SU-DHL-6 (cell line): ENCODE measurements at regions not wholly inside any gene's neighbourhood (a gene's known extent, or its start where the extent isn't known, plus 50 kb on each side); places are given as distances from the start of the nearest gene placed in this dataset.

Experiments
- H2AFZ ChIP-seq: fragments of 200-600 bp; sonication (generic); 2 replicates; pipeline ENCODE4 v1.6.1; 2014; ENCODE audit warnings: low read depth, mild to moderate bottlenecking, moderate library complexity, mixed read lengths, antibody characterized with exemption, low read length; ENCODE audit not compliant: severe bottlenecking
- H3F3A ChIP-seq: fragments of 200-600 bp; shearing (Covaris generic); 2 replicates; pipeline ENCODE4 v1.6.0; 2016; ENCODE audit warnings: antibody characterized with exemption, mild to moderate bottlenecking; ENCODE audit not compliant: insufficient read depth
- H3K27ac ChIP-seq: fragments of 200-600 bp; sonication (generic); 2 replicates; pipeline ENCODE4 v1.5.1; 2016; ENCODE audit warnings: low read depth, mild to moderate bottlenecking, low read length, moderate library complexity, mixed read lengths
- H3K27me3 ChIP-seq: fragments of 200-600 bp; sonication (generic), shearing (Covaris generic); 2 replicates; pipeline ENCODE4 v1.6.0; 2014; ENCODE audit warnings: mild to moderate bottlenecking, low read length
- H3K36me3 ChIP-seq: fragments of 200-600 bp; sonication (generic); 2 replicates; pipeline ENCODE4 v1.6.1; 2014; ENCODE audit warnings: mild to moderate bottlenecking, low read length, mixed read lengths
- H3K4me2 ChIP-seq: fragments of 300-600, 200-600 bp; shearing (Covaris generic), sonication (generic); 2 replicates; pipeline ENCODE4 v1.6.0; 2014; ENCODE audit warnings: low read length, low read depth, mild to moderate bottlenecking; ENCODE audit not compliant: poor library complexity, severe bottlenecking
- H3K4me3 ChIP-seq: fragments of 200-600 bp; sonication (generic); 2 replicates; pipeline ENCODE4 v1.5.1; 2014; ENCODE audit warnings: antibody characterized with exemption, low read length, mild to moderate bottlenecking, mixed read lengths; ENCODE audit not compliant: insufficient read depth, poor library complexity, severe bottlenecking
- H3K79me2 ChIP-seq: fragments of 200-600 bp; sonication (generic); 2 replicates; pipeline ENCODE4 v1.6.1; 2014; ENCODE audit warnings: mild to moderate bottlenecking, low read length, moderate library complexity; ENCODE audit not compliant: insufficient read depth
- H3K9ac ChIP-seq: fragments of 200-600 bp; sonication (generic); 2 replicates; pipeline ENCODE4 v1.7.0; 2014; ENCODE audit warnings: mild to moderate bottlenecking, low read length
- H3K9me2 ChIP-seq: fragments of 200-600 bp; sonication (generic); replicated peaks from 2 replicates; pipeline ENCODE4 v1.6.1; 2014; ENCODE audit warnings: low read length; ENCODE audit not compliant: insufficient read depth
- H3K9me3 ChIP-seq: fragments of 200-600 bp; sonication (generic); 2 replicates; pipeline ENCODE4 v1.6.1; 2014; ENCODE audit warnings: low read length, mixed read lengths; ENCODE audit not compliant: insufficient read depth
- H4K20me1 ChIP-seq: fragments of 200-600 bp; sonication (generic); 2 replicates; pipeline ENCODE4 v1.6.1; 2014; ENCODE audit warnings: low read depth, mild to moderate bottlenecking, antibody characterized with exemption, low read length, moderate library complexity, mixed read lengths
- EZH2phosphoT487 ChIP-seq: fragments of 200-600 bp; sonication (generic), shearing (Covaris generic); conservative IDR thresholded peaks from 2 replicates; pipeline ENCODE4 v1.6.1; 2018; ENCODE audit warnings: mild to moderate bottlenecking, antibody characterized with exemption, low read length, moderate library complexity, mixed read lengths
- TF ChIP-seq, protein P1 (sequence below): fragments of 200-600 bp; sonication (generic); IDR thresholded peaks from one replicate; pipeline ENCODE4 v1.5.1; 2017; ENCODE audit warnings: antibody characterized with exemption, mild to moderate bottlenecking, low read length, moderate library complexity; ENCODE audit not compliant: insufficient read depth, poor library complexity, severe bottlenecking

DNA sequence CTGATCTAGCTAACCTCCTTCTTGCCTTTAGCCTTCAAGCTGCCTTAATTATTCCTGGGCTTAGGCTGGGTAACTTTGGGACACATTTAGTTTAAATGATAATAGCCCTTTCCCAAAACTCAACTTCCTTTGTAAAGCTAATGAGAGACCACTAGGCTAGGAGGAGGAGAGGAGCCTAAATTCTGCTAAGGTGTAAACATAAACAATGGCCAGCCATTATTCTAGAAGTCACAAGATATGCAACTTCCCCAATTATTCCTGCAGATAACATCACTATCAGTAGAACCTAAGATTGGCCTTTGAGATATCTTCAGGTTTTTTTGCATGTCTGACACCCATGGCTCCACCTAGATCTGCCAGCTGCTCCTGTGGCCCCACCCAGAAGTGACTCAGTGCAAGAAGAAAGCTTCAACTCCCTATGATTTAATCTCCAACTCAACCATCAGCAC lies 131.2 kb upstream of the FAM20A start:
- no peaks in the 10 kb centered on the region for H3F3A ChIP-seq
- no peaks in the 10 kb centered on the region for H3K79me2 ChIP-seq
- H3K4me2 ChIP-seq: no peak overlapping the region
- no peaks in the 10 kb centered on the region for H3K36me3 ChIP-seq
- no peak overlapping the region for H3K4me3 ChIP-seq
- no peak for TF ChIP-seq EZH2phosphoT487
- TF ChIP-seq, protein P1, sequence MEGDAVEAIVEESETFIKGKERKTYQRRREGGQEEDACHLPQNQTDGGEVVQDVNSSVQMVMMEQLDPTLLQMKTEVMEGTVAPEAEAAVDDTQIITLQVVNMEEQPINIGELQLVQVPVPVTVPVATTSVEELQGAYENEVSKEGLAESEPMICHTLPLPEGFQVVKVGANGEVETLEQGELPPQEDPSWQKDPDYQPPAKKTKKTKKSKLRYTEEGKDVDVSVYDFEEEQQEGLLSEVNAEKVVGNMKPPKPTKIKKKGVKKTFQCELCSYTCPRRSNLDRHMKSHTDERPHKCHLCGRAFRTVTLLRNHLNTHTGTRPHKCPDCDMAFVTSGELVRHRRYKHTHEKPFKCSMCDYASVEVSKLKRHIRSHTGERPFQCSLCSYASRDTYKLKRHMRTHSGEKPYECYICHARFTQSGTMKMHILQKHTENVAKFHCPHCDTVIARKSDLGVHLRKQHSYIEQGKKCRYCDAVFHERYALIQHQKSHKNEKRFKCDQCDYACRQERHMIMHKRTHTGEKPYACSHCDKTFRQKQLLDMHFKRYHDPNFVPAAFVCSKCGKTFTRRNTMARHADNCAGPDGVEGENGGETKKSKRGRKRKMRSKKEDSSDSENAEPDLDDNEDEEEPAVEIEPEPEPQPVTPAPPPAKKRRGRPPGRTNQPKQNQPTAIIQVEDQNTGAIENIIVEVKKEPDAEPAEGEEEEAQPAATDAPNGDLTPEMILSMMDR: no peak
- no peaks in the 10 kb centered on the region for H3K27me3 ChIP-seq
- H3K27ac ChIP-seq: no peak overlapping the region
- no peak overlapping the region for H3K9ac ChIP-seq
- no peaks in the 10 kb centered on the region for H3K9me2 ChIP-seq
- H2AFZ ChIP-seq: no peak overlapping the region
- no peaks in the 10 kb centered on the region for H4K20me1 ChIP-seq
- H3K9me3 ChIP-seq: peaks cover 10% of the 10 kb centered on the region; the same call in 1 of the 2 replicates

DNA sequence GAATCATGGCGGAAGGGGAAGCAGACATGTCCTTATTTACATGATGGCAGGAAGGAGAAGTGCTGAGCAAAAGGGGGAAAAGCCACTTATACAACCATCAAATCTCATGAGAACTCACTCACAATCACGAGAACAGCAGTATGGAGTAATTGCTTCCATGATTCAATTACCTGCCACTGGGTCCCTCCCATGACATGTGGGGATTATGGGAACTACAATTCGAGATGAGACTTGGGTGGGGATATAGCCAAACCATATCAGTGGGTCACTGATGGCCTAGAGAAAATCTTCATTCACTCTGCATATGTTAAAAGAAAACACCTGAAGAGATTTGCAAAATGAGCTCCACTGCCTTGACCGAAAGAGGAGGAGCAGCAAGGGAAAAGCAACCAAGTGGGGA lies 130.3 kb upstream of the FAM20A start:
- H3K79me2 ChIP-seq: no peaks in the 10 kb centered on the region
- no peaks in the 10 kb centered on the region for H3K9me2 ChIP-seq
- no peak overlapping the region for H3K4me3 ChIP-seq
- no peak overlapping the region for H2AFZ ChIP-seq
- H3F3A ChIP-seq: no peaks in the 10 kb centered on the region
- no peak overlapping the region for H3K4me2 ChIP-seq
- H3K36me3 ChIP-seq: no peaks in the 10 kb centered on the region
- H3K9ac ChIP-seq: no peak overlapping the region
- no peaks in the 10 kb centered on the region for H4K20me1 ChIP-seq
- TF ChIP-seq EZH2phosphoT487: no peak
- peaks cover 10% of the 10 kb centered on the region; the same call in 1 of the 2 replicates for H3K9me3 ChIP-seq
- H3K27ac ChIP-seq: no peak overlapping the region
- H3K27me3 ChIP-seq: no peaks in the 10 kb centered on the region

DNA sequence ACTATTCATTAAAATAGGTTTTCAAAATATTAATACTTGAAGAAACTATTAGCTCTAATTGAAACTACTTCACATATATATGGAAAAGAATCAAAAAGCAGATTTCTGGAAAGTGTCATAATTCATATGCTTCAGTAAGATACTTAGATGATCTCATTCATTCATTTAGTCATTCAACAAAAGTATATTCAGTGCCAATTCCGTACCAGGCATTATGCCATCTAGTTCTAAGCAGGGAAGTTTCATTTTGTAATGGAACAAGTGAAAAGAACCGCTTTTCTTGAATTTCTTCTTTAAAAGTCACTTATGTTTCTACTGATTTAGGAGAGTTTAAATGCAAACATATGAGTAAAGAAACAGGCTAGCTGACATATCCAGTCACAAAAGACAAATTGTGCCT lies 118.3 kb upstream of the FAM20A start:
- TF ChIP-seq, protein P1: no peak
- no peak for TF ChIP-seq EZH2phosphoT487

DNA sequence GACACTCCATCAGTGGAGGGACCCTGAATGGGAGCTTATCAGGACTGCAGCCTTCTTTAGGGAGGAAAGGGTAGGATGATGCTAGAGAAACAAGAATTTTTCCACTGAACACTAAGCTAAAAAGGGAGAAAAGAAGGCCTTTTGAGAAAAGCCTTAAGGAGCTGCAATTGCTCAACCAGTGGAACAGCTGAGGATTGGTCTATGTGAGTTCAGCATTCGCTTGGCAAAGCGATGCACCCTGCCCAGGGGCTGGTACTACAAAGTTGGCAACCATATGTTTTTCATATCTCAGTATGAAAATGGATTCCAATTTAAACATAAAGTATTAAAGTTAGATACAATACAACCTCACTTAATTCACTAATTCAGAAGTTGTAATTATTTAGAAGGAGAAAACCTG lies 117.8 kb upstream of the FAM20A start:
- Histone ChIP-seq H2AFZ (no peak overlapping the region), H3K4me2 (no peak overlapping the region), H3K27me3 (no peaks in the 10 kb centered on the region), H4K20me1 (no peaks in the 10 kb centered on the region), H3F3A (no peaks in the 10 kb centered on the region), H3K9me3 (no peaks in the 10 kb centered on the region), H3K4me3 (no peak overlapping the region), H3K36me3 (no peaks in the 10 kb centered on the region), H3K9me2 (no peaks in the 10 kb centered on the region), H3K27ac (no peak overlapping the region), H3K79me2 (no peaks in the 10 kb centered on the region), H3K9ac (no peak overlapping the region)
- TF ChIP-seq EZH2phosphoT487: no peak
- TF ChIP-seq, protein P1: no peak

More for the DNA sequence above, 118.3 kb upstream of the FAM20A start:
- no peak overlapping the region for H3K4me2 ChIP-seq
- no peaks in the 10 kb centered on the region for H3K79me2 ChIP-seq
- H3K9me3 ChIP-seq: no peaks in the 10 kb centered on the region
- no peak overlapping the region for H3K27ac ChIP-seq
- no peaks in the 10 kb centered on the region for H3K27me3 ChIP-seq
- no peak overlapping the region for H2AFZ ChIP-seq
- H3K9me2 ChIP-seq: no peaks in the 10 kb centered on the region
- no peaks in the 10 kb centered on the region for H4K20me1 ChIP-seq
- no peak overlapping the region for H3K4me3 ChIP-seq
- no peaks in the 10 kb centered on the region for H3K36me3 ChIP-seq
- H3F3A ChIP-seq: no peaks in the 10 kb centered on the region
- no peak overlapping the region for H3K9ac ChIP-seq
